Activated naive CD8-positive, alpha-beta T cell treated with anti-CD3 and anti-CD28 coated beads for 36 hours (primary cell): ENCODE measurements at regions not wholly inside any gene's neighbourhood (a gene's known extent, or its start where the extent isn't known, plus 50 kb on each side); places are given as distances from the start of the nearest gene placed in this dataset.
"Not testable (repeated sequence)": the region's sequence is repeated elsewhere in the genome, so short reads cannot be mapped to it uniquely, and the experiment has no call there.

Experiments used
- DNase-seq: peaks from one replicate; pipeline ENCODE4 v3.0.0; 2021
- H3K27ac Mint-ChIP-seq: one replicate; pipeline ENCODE4 v1.8.0; 2022; ENCODE audit warnings: mild to moderate bottlenecking, moderate library complexity, mixed read lengths
- H3K27me3 Mint-ChIP-seq: one replicate; pipeline ENCODE4 v1.8.0; 2022; ENCODE audit warnings: mild to moderate bottlenecking, mixed read lengths
- H3K36me3 Mint-ChIP-seq: one replicate; pipeline ENCODE4 v1.8.0; 2021; ENCODE audit warnings: mild to moderate bottlenecking, mixed read lengths
- H3K4me1 Mint-ChIP-seq: one replicate; pipeline ENCODE4 v1.8.0; 2021; ENCODE audit warnings: mixed read lengths
- H3K4me3 Mint-ChIP-seq: one replicate; pipeline ENCODE4 v1.8.0; 2022; ENCODE audit warnings: mild to moderate bottlenecking, moderate library complexity, mixed read lengths
- H3K9me3 Mint-ChIP-seq: one replicate; pipeline ENCODE4 v1.8.0; 2022; ENCODE audit warnings: mixed read lengths

GRCh38 chr17:36683387-36683786 is 82.0 kb downstream of the MRM1 start:
- Mint-ChIP-seq H3K4me1 (no peaks in the 10 kb centered on the region), H3K27me3 (no peaks in the 10 kb centered on the region), H3K4me3 (no peak overlapping the region), H3K9me3 (no peaks in the 10 kb centered on the region), H3K36me3 (no peaks in the 10 kb centered on the region), H3K27ac (no peak overlapping the region)
- DNase-seq, result no peak

GRCh38 chr17:36684134-36684533 is 82.8 kb downstream of the MRM1 start:
- no peaks in the 10 kb centered on the region for H3K27me3 Mint-ChIP-seq
- H3K4me1 Mint-ChIP-seq, result no peaks in the 10 kb centered on the region
- no peak for DNase-seq
- no peaks in the 10 kb centered on the region for H3K36me3 Mint-ChIP-seq
- H3K27ac Mint-ChIP-seq, result no peak overlapping the region
- H3K4me3 Mint-ChIP-seq, result no peak overlapping the region
- H3K9me3 Mint-ChIP-seq, result no peaks in the 10 kb centered on the region

DNA sequence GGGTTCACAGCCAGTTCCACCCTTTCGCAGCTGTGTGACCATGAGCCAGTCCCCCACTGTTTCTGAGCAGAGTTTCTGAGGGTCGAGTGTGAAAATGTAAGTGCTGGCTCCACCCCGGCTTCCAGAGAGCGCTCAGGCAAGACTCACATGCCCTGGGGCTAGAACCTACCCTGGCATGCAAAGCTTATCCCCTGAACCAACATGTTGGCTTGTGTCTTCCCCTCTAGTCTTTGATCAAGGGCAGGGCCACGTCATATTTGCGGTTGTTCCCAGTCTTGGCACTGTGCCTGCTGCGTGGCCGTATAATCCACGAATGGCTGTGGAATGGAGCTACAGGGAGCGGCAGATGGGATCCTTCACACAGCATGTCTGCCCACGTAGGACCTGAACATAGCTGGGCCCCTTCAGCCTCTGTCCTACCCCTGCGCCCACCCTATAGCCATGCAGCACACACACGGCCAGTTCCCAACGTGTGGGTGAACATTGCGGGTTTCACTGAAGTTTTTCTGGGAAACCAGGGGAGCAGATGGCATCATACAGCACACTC is 84.8 kb downstream of the MRM1 start:
- Mint-ChIP-seq H3K36me3 (no peaks in the 10 kb centered on the region), H3K4me1 (no peaks in the 10 kb centered on the region), H3K27me3 (no peaks in the 10 kb centered on the region), H3K9me3 (no peaks in the 10 kb centered on the region), H3K27ac (no peak overlapping the region), H3K4me3 (no peak overlapping the region)
- no peak for DNase-seq

DNA sequence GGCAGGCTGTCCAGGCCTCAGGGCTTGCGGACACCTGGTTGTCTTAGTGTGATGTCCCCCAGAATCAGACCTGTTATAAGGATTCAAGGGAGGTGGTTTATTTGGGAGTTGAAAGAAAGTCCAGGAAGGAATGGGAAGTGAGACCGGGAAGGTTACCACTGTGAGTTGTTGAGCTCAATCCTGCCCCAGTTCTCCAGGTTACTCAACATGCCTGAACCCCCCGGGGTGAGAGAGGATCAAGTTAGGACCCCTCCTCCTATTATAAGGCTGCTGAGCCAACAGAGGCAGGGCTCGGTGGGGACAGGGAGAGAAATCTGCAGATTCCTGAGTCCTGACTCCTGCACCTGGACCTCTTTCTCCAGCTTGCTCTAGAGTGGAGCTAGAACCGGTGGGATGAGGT is 86.4 kb downstream of the MRM1 start:
- no peak for DNase-seq
- no peaks in the 10 kb centered on the region for H3K9me3 Mint-ChIP-seq
- H3K27me3 Mint-ChIP-seq, result no peaks in the 10 kb centered on the region
- H3K4me1 Mint-ChIP-seq, result no peaks in the 10 kb centered on the region
- H3K27ac Mint-ChIP-seq, result no peak overlapping the region
- no peaks in the 10 kb centered on the region for H3K36me3 Mint-ChIP-seq
- H3K4me3 Mint-ChIP-seq, result no peak overlapping the region

DNA sequence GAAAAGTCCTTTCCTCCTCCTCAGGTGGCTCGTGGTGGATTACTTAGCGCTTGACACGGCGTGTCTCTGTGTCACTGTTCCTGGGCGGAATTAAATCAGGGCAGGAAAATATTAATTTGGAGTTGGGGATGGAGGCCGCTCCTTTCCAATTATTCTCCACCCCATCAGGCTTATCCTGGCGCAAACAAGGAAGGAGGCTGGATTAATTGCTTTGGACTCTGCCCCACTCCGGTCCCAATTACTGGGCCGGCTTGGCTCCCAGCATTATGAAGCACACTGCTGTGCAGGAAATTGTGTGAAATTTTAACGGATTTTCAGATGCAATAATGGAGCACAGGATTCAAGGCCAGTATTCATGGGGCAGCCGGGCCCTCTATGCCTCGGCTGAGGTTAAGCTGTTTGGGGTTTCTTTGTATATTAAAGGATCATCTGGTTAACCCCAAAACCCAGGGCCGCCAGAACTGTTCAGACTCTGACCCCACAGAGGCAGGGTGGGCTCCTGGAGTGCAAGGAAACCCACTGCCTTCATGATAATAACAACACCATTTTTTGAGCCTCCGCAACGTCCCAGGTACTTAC is 87.8 kb downstream of the MRM1 start:
- Mint-ChIP-seq H3K27ac (no peak overlapping the region), H3K4me1 (no peaks in the 10 kb centered on the region), H3K27me3 (no peaks in the 10 kb centered on the region), H3K36me3 (no peaks in the 10 kb centered on the region), H3K4me3 (no peak overlapping the region), H3K9me3 (no peaks in the 10 kb centered on the region)
- DNase-seq, result no peak

DNA sequence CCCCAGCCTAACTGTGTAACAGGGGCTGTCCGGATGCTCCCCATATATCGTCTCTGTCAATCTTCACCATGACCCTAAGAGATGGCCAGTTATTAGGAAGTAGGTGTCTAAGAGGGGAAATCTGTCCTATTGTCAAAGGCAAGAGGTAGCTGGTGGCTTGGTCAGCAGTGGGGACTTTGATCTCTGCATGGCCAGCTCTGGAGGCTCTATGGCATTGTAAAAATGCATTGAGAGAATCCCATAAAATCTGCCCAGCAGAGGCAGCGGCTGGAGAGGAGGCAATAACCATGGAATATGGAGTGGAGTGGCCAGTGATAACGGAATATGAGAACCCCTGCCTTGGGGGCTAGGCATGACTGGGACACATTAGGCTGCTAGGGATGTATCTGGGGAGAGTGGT is 88.8 kb downstream of the MRM1 start:
- no peaks in the 10 kb centered on the region for H3K36me3 Mint-ChIP-seq
- no peaks in the 10 kb centered on the region for H3K9me3 Mint-ChIP-seq
- H3K4me3 Mint-ChIP-seq, result no peak overlapping the region
- no peaks in the 10 kb centered on the region for H3K4me1 Mint-ChIP-seq
- no peak for DNase-seq
- H3K27ac Mint-ChIP-seq, result no peak overlapping the region
- H3K27me3 Mint-ChIP-seq, result no peaks in the 10 kb centered on the region

- no peak for DNase-seq
- no peaks in the 10 kb centered on the region for H3K36me3 Mint-ChIP-seq
- no peak overlapping the region for H3K4me3 Mint-ChIP-seq
- no peak overlapping the region for H3K27ac Mint-ChIP-seq
- no peaks in the 10 kb centered on the region for H3K9me3 Mint-ChIP-seq
- no peaks in the 10 kb centered on the region for H3K4me1 Mint-ChIP-seq
- peaks cover 2% of the 10 kb centered on the region for H3K27me3 Mint-ChIP-seq
Observed at GRCh38 chr17:36691606-36692005, 90.2 kb downstream of the MRM1 start.

- no peak overlapping the region for H3K4me3 Mint-ChIP-seq
- no peak for DNase-seq
- no peaks in the 10 kb centered on the region for H3K36me3 Mint-ChIP-seq
- H3K9me3 Mint-ChIP-seq, result no peaks in the 10 kb centered on the region
- H3K4me1 Mint-ChIP-seq, result no peaks in the 10 kb centered on the region
- peaks cover 17% of the 10 kb centered on the region for H3K27me3 Mint-ChIP-seq
- H3K27ac Mint-ChIP-seq, result no peak overlapping the region
Observed at GRCh38 chr17:36695082-36695481, 93.7 kb downstream of the MRM1 start.

- H3K4me3 Mint-ChIP-seq, H3K9me3 Mint-ChIP-seq, H3K36me3 Mint-ChIP-seq, H3K27ac Mint-ChIP-seq, DNase-seq, H3K4me1 Mint-ChIP-seq: not testable (repeated sequence)
- peaks cover 17% of the 10 kb centered on the region for H3K27me3 Mint-ChIP-seq
Observed at GRCh38 chr17:36695710-36696109, 94.3 kb downstream of the MRM1 start.

DNA sequence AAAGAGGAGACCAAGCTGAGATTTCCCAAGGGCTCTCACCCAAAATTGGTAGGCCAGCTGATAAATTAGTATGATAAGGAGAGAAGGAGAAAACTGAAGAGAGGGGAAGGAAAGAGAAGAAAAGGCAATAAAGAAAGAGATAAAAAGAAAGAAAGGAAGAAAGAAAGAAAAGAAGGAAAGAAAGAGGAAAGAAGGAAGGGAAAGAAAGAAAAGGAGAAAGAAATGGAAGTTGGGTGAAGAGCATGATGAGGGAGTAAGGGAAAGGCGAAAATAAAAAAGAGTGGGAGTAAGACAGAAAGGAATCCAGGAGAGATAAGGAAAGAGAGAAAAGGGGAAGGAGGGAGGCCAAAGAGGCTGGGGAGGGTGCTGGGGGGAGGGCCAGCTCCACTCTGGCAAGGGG is 95.4 kb downstream of the MRM1 start:
- H3K27ac Mint-ChIP-seq, result no peak overlapping the region
- no peaks in the 10 kb centered on the region for H3K9me3 Mint-ChIP-seq
- no peak overlapping the region for H3K4me3 Mint-ChIP-seq
- no peaks in the 10 kb centered on the region for H3K4me1 Mint-ChIP-seq
- no peaks in the 10 kb centered on the region for H3K36me3 Mint-ChIP-seq
- no peak for DNase-seq
- peaks cover 27% of the 10 kb centered on the region for H3K27me3 Mint-ChIP-seq

- Mint-ChIP-seq H3K27ac (no peak overlapping the region), H3K4me3 (no peak overlapping the region), H3K4me1 (no peaks in the 10 kb centered on the region), H3K27me3 (peaks cover 37% of the 10 kb centered on the region), H3K9me3 (no peaks in the 10 kb centered on the region), H3K36me3 (no peaks in the 10 kb centered on the region)
- no peak for DNase-seq
Observed at GRCh38 chr17:36697903-36698530, 96.6 kb downstream of the MRM1 start.

DNA sequence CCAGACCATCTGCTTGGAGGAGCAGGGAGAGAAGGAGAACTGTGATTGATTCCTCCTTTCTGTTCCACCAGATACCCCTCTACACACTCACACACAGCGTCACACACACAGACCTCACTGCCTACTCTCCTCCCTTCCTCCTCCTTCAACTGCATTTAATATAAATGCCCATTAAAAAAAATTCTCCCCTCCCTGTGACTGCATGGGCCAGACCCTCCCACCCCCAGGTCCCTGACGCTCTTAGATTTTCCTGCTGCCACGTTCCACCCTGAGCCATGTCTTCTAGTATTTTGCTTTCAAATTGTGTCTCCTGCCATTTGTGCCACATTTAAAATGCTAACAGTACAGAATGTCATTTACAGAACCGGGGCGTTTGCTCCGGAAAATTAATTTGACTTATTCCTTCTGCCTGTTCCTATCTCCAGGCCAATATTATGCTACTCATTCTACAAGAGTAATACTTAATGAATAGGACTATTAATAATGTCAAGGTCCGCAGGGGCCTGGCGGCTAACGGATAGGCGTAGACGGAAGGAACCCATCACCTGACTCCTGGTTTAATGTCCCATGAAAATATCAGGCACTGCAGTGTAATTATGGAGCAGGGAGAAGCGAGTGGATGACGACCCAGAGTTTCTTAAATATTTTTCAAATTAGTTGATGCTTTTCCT is 100.2 kb downstream of the MRM1 start:
- DNase-seq, result no peak
- peaks cover 64% of the 10 kb centered on the region for H3K27me3 Mint-ChIP-seq
- no peaks in the 10 kb centered on the region for H3K9me3 Mint-ChIP-seq
- H3K27ac Mint-ChIP-seq, result no peak overlapping the region
- no peak overlapping the region for H3K4me3 Mint-ChIP-seq
- H3K36me3 Mint-ChIP-seq, result no peaks in the 10 kb centered on the region
- peaks cover under 1% of the 10 kb centered on the region for H3K4me1 Mint-ChIP-seq

DNA sequence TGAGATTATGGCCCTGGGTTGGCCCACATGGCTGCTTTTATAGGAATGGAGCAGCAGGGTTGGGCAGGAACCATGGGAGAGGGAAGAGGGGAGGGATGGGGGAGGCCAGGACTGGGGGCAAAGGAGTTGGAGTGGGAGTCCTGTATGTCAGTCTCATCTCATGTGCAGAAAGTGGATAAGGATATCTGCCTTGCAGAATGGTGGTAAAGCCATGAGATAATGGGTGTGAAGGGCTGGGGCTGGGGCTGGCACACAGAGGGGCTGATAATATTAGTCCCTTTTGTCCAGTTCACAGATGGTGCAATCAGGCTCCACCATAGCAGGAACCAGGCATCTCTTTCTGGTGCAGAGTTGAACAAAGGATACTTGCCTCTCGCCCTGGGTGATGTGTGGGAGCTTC is 101.3 kb downstream of the MRM1 start:
- H3K27ac Mint-ChIP-seq, result no peak overlapping the region
- H3K4me1 Mint-ChIP-seq, result peaks cover 2% of the 10 kb centered on the region
- H3K27me3 Mint-ChIP-seq, result peaks cover 56% of the 10 kb centered on the region

GRCh38 chr17:36703860-36704266 is 102.5 kb downstream of the MRM1 start:
- Mint-ChIP-seq H3K4me1 (peaks cover 2% of the 10 kb centered on the region), H3K27ac (no peak overlapping the region)

More for the DNA sequence above, 101.3 kb downstream of the MRM1 start:
- Mint-ChIP-seq H3K36me3 (no peaks in the 10 kb centered on the region), H3K9me3 (no peaks in the 10 kb centered on the region), H3K4me3 (no peak overlapping the region)
- DNase-seq, result no peak

DNA sequence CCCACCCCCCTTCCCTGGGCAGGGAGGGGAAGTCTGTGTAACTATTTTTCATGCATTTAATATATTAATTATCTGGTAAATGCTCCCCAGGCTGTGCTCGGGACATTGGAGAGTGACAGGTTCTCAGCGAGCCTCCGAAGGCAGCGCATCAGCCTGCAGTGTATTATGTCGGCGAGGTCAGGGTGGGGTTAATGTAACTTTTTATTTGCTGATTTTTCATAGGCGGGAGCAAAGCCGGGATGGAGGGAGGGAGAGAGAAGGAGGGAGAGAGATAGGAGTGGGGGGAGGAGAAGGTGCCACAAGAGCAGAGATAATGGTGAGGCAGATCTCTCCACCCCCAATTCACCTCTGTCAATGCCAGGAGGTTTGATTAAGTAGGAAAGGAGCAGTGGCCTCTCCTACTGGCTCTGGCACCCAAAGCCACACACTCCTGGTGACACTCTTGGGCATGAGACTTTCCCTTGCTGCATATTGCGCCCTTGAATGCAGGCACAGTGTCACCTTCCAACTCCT is 104.0 kb downstream of the MRM1 start:
- no peaks in the 10 kb centered on the region for H3K36me3 Mint-ChIP-seq
- no peaks in the 10 kb centered on the region for H3K9me3 Mint-ChIP-seq
- peaks cover 48% of the 10 kb centered on the region for H3K27me3 Mint-ChIP-seq
- no peak overlapping the region for H3K27ac Mint-ChIP-seq
- peaks cover 2% of the 10 kb centered on the region for H3K4me1 Mint-ChIP-seq
- no peak overlapping the region for H3K4me3 Mint-ChIP-seq
- DNase-seq, result no peak

More at GRCh38 chr17:36703860-36704266, 102.5 kb downstream of the MRM1 start:
- H3K27me3 Mint-ChIP-seq, result peaks cover 48% of the 10 kb centered on the region
- no peaks in the 10 kb centered on the region for H3K9me3 Mint-ChIP-seq
- H3K36me3 Mint-ChIP-seq, result no peaks in the 10 kb centered on the region
- peak; percentile 59 for DNase-seq
- no peak overlapping the region for H3K4me3 Mint-ChIP-seq
